ENCODE measurements at regions not wholly inside any gene's neighbourhood (a gene's known extent, or its start where the extent isn't known, plus 50 kb on each side); places are given as distances from the start of the nearest gene placed in this dataset.

- no peak for ATAC-seq
- TF ChIP-seq ESRRG (CRISPR knock-in tag; IDR thresholded peaks at IDR 0.05) (no peak), CSDC2 (CRISPR knock-in tag; IDR thresholded peaks at IDR 0.05) (no peak), ZFP30 (CRISPR knock-in tag; IDR thresholded peaks at IDR 0.05) (no peak), TOX (CRISPR knock-in tag; IDR thresholded peaks at IDR 0.05; ENCODE audit: borderline replicate concordance) (no peak), ZFP3 (CRISPR knock-in tag; IDR thresholded peaks at IDR 0.05) (no peak), ARNTL (CRISPR knock-in tag; IDR thresholded peaks at IDR 0.05; ENCODE audit: borderline replicate concordance, low read depth) (no peak), ZNF8 (CRISPR knock-in tag; IDR thresholded peaks at IDR 0.05) (no peak), CREB5 (CRISPR knock-in tag; IDR thresholded peaks at IDR 0.05; ENCODE audit: low read depth) (no peak), GLIS3 (CRISPR knock-in tag; IDR thresholded peaks at IDR 0.05) (no peak), ZNF565 (CRISPR knock-in tag; conservative IDR thresholded peaks at IDR 0.05; ENCODE audit: low read depth) (no peak), ZC3H10 (CRISPR knock-in tag; IDR thresholded peaks at IDR 0.05) (no peak), SNAI2 (CRISPR knock-in tag; IDR thresholded peaks at IDR 0.05) (no peak), PPARA (CRISPR knock-in tag; IDR thresholded peaks at IDR 0.05; ENCODE audit: borderline replicate concordance) (no peak), POU6F1 (CRISPR knock-in tag; IDR thresholded peaks at IDR 0.05; ENCODE audit: borderline replicate concordance, low read depth) (no peak), ZNF70 (CRISPR knock-in tag; IDR thresholded peaks at IDR 0.05) (no peak), RARB (CRISPR knock-in tag; IDR thresholded peaks at IDR 0.05) (no peak), CSRNP3 (CRISPR knock-in tag; IDR thresholded peaks at IDR 0.05) (no peak), PATZ1 (CRISPR knock-in tag; IDR thresholded peaks at IDR 0.05; ENCODE audit: borderline replicate concordance) (no peak), OSR1 (CRISPR knock-in tag; IDR thresholded peaks at IDR 0.05) (no peak)
These were observed 119.3 kb upstream of the F13A1 start for GRCh38 chr6:6439778-6440177.

- no peak for TF ChIP-seq CSRNP3 (CRISPR knock-in tag; IDR thresholded peaks at IDR 0.05)
- TF ChIP-seq CSDC2 (CRISPR knock-in tag; IDR thresholded peaks at IDR 0.05) = no peak
- no peak for TF ChIP-seq ESRRG (CRISPR knock-in tag; IDR thresholded peaks at IDR 0.05)
- TF ChIP-seq TSHZ2 (CRISPR knock-in tag; IDR thresholded peaks at IDR 0.05) = no peak
- no peak for TF ChIP-seq PPARA (CRISPR knock-in tag; IDR thresholded peaks at IDR 0.05; ENCODE audit: borderline replicate concordance)
- TF ChIP-seq BACH2 (CRISPR knock-in tag; IDR thresholded peaks at IDR 0.05; ENCODE audit: borderline replicate concordance) = no peak
- no peak for TF ChIP-seq RARB (CRISPR knock-in tag; IDR thresholded peaks at IDR 0.05)
- TF ChIP-seq ZNF565 (CRISPR knock-in tag; conservative IDR thresholded peaks at IDR 0.05; ENCODE audit: low read depth) = no peak
- TF ChIP-seq OSR1 (CRISPR knock-in tag; IDR thresholded peaks at IDR 0.05) = no peak
- TF ChIP-seq TCF4 (CRISPR knock-in tag; IDR thresholded peaks at IDR 0.05; ENCODE audit: borderline replicate concordance) = no peak
- no peak for ATAC-seq
These were observed 131.5 kb upstream of the F13A1 start for GRCh38 chr6:6452002-6452401.
